ENCODE measurements at regions not wholly inside any gene's neighbourhood (a gene's known extent, or its start where the extent isn't known, plus 50 kb on each side); places are given as distances from the start of the nearest gene placed in this dataset.

GRCh38 chr15:66649235-66649984 is 52.6 kb upstream of the SMAD6 start:
- Histone ChIP-seq H3K27me3 (ENCODE audit: insufficient read depth, low read length) (no peaks in the 10 kb centered on the region), H3K36me3 (ENCODE audit: insufficient read depth, low read length) (no peaks in the 10 kb centered on the region), H4K20me1 (ENCODE audit: insufficient read depth, low read length) (no peaks in the 10 kb centered on the region), H3K79me2 (ENCODE audit: insufficient read depth, low read length) (no peaks in the 10 kb centered on the region), H3K4me3 (ENCODE audit: insufficient read depth, low read length) (no peak overlapping the region), H2AFZ (ENCODE audit: low read length) (no peak overlapping the region), H3K4me1 (ENCODE audit: insufficient read depth, low read length) (peaks cover 40% of the 10 kb centered on the region), H3K9me3 (ENCODE audit: low read depth, low read length) (no peaks in the 10 kb centered on the region), H3K4me2 (ENCODE audit: insufficient read depth, low read length) (no peak overlapping the region), H3K27ac (ENCODE audit: low read depth, low read length) (no peak overlapping the region)
- DNase-seq (ENCODE audit: insufficient read length, low spot score, missing footprints): no peak
- no peak for TF ChIP-seq CTCF (IDR thresholded peaks at IDR 0.05; ENCODE audit: extremely low read depth, low read depth, low read length)

GRCh38 chr15:66650433-66650832 is 51.6 kb upstream of the SMAD6 start:
- Histone ChIP-seq H3K4me1 (ENCODE audit: insufficient read depth, low read length) (peaks cover 30% of the 10 kb centered on the region), H3K27ac (ENCODE audit: low read depth, low read length) (no peak overlapping the region), H3K36me3 (ENCODE audit: insufficient read depth, low read length) (no peaks in the 10 kb centered on the region), H3K4me3 (ENCODE audit: insufficient read depth, low read length) (no peak overlapping the region), H3K4me2 (ENCODE audit: insufficient read depth, low read length) (peak overlapping the region; percentile 19), H4K20me1 (ENCODE audit: insufficient read depth, low read length) (no peaks in the 10 kb centered on the region), H3K79me2 (ENCODE audit: insufficient read depth, low read length) (no peaks in the 10 kb centered on the region), H3K9me3 (ENCODE audit: low read depth, low read length) (no peaks in the 10 kb centered on the region), H2AFZ (ENCODE audit: low read length) (no peak overlapping the region), H3K27me3 (ENCODE audit: insufficient read depth, low read length) (no peaks in the 10 kb centered on the region)
- no peak for TF ChIP-seq CTCF (IDR thresholded peaks at IDR 0.05; ENCODE audit: extremely low read depth, low read depth, low read length)
- DNase-seq (ENCODE audit: insufficient read length, low spot score, missing footprints): peak; percentile 96

GRCh38 chr15:66651198-66651597 is 50.8 kb upstream of the SMAD6 start:
- no peak overlapping the region for H3K4me3 ChIP-seq (ENCODE audit: insufficient read depth, low read length)
- no peaks in the 10 kb centered on the region for H3K9me3 ChIP-seq (ENCODE audit: low read depth, low read length)
- H3K27me3 ChIP-seq (ENCODE audit: insufficient read depth, low read length): no peaks in the 10 kb centered on the region
- H3K79me2 ChIP-seq (ENCODE audit: insufficient read depth, low read length): no peaks in the 10 kb centered on the region
- H3K4me2 ChIP-seq (ENCODE audit: insufficient read depth, low read length): no peak overlapping the region
- no peak for DNase-seq (ENCODE audit: insufficient read length, low spot score, missing footprints)
- no peaks in the 10 kb centered on the region for H4K20me1 ChIP-seq (ENCODE audit: insufficient read depth, low read length)
- no peaks in the 10 kb centered on the region for H3K36me3 ChIP-seq (ENCODE audit: insufficient read depth, low read length)
- TF ChIP-seq CTCF (IDR thresholded peaks at IDR 0.05; ENCODE audit: extremely low read depth, low read depth, low read length): no peak
- H3K27ac ChIP-seq (ENCODE audit: low read depth, low read length): no peak overlapping the region
- H3K4me1 ChIP-seq (ENCODE audit: insufficient read depth, low read length): peaks cover 22% of the 10 kb centered on the region
- no peak overlapping the region for H2AFZ ChIP-seq (ENCODE audit: low read length)

GRCh38 chr15:66651913-66652642 is 50.0 kb upstream of the SMAD6 start:
- Histone ChIP-seq H3K27ac (ENCODE audit: low read depth, low read length) (no peak overlapping the region), H3K4me3 (ENCODE audit: insufficient read depth, low read length) (no peak overlapping the region), H3K4me2 (ENCODE audit: insufficient read depth, low read length) (no peak overlapping the region), H3K27me3 (ENCODE audit: insufficient read depth, low read length) (no peaks in the 10 kb centered on the region), H3K36me3 (ENCODE audit: insufficient read depth, low read length) (no peaks in the 10 kb centered on the region), H3K4me1 (ENCODE audit: insufficient read depth, low read length) (peaks cover 13% of the 10 kb centered on the region), H3K79me2 (ENCODE audit: insufficient read depth, low read length) (no peaks in the 10 kb centered on the region), H3K9me3 (ENCODE audit: low read depth, low read length) (no peaks in the 10 kb centered on the region), H2AFZ (ENCODE audit: low read length) (no peak overlapping the region), H4K20me1 (ENCODE audit: insufficient read depth, low read length) (no peaks in the 10 kb centered on the region)
- DNase-seq (ENCODE audit: insufficient read length, low spot score, missing footprints): no peak
- TF ChIP-seq CTCF (IDR thresholded peaks at IDR 0.05; ENCODE audit: extremely low read depth, low read depth, low read length): no peak

All from osteoblast (primary cell).